ENCODE measurements at regions not wholly inside any gene's neighbourhood (a gene's known extent, or its start where the extent isn't known, plus 50 kb on each side); places are given as distances from the start of the nearest gene placed in this dataset.

DNA sequence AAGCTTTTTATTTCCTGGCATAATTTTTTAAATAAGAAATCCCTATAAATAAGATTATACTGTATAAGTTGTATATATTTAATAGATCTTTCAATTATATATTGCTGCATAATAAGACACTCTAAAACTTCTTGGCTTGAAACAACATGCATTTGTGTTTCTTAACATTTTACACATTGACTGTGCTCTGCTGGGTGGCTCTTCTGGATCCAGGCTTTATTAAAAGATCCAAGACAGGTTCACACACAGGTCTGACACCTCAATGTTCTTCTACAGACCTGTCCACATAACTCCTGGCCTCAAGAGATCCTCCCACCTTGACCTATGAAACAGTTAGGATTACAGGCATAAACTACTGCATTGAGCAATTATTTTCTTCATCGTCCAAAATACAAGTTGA lies 77.6 kb upstream of the PCDH17 start:
- H3K4me1 ChIP-seq (ENCODE audit: control insufficient read depth, insufficient read depth, low read length): no peaks in the 10 kb centered on the region
- ChIA-PET CTCF (no interaction called here), POLR2A (no interaction called here)
- TF ChIP-seq, protein P1, sequence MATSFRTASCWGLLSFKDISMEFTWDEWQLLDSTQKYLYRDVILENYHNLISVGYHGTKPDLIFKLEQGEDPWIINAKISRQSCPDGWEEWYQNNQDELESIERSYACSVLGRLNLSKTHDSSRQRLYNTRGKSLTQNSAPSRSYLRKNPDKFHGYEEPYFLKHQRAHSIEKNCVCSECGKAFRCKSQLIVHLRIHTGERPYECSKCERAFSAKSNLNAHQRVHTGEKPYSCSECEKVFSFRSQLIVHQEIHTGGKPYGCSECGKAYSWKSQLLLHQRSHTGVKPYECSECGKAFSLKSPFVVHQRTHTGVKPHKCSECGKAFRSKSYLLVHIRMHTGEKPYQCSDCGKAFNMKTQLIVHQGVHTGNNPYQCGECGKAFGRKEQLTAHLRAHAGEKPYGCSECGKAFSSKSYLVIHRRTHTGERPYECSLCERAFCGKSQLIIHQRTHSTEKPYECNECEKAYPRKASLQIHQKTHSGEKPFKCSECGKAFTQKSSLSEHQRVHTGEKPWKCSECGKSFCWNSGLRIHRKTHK (tag by site-specific recombination; IDR thresholded peaks at IDR 0.05): no peak
- TF ChIP-seq MYNN (tag by site-specific recombination; IDR thresholded peaks at IDR 0.05; ENCODE audit: borderline replicate concordance): no peak
- TF ChIP-seq ZNF660 (tag by site-specific recombination; IDR thresholded peaks at IDR 0.05): no peak
- TF ChIP-seq ZNF777 (tag by site-specific recombination; IDR thresholded peaks at IDR 0.05; ENCODE audit: borderline replicate concordance): no peak
- TF ChIP-seq ZNF341 (tag by site-specific recombination; IDR thresholded peaks at IDR 0.05; ENCODE audit: low read depth): no peak
- TF ChIP-seq ZNF621 (tag by site-specific recombination; IDR thresholded peaks at IDR 0.05): no peak
- TF ChIP-seq ZNF2 (tag by site-specific recombination; IDR thresholded peaks at IDR 0.05): no peak
- TF ChIP-seq, protein P2, sequence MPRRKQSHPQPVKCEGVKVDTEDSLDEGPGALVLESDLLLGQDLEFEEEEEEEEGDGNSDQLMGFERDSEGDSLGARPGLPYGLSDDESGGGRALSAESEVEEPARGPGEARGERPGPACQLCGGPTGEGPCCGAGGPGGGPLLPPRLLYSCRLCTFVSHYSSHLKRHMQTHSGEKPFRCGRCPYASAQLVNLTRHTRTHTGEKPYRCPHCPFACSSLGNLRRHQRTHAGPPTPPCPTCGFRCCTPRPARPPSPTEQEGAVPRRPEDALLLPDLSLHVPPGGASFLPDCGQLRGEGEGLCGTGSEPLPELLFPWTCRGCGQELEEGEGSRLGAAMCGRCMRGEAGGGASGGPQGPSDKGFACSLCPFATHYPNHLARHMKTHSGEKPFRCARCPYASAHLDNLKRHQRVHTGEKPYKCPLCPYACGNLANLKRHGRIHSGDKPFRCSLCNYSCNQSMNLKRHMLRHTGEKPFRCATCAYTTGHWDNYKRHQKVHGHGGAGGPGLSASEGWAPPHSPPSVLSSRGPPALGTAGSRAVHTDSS (tag by site-specific recombination; IDR thresholded peaks at IDR 0.05): no peak
- TF ChIP-seq, protein P3, sequence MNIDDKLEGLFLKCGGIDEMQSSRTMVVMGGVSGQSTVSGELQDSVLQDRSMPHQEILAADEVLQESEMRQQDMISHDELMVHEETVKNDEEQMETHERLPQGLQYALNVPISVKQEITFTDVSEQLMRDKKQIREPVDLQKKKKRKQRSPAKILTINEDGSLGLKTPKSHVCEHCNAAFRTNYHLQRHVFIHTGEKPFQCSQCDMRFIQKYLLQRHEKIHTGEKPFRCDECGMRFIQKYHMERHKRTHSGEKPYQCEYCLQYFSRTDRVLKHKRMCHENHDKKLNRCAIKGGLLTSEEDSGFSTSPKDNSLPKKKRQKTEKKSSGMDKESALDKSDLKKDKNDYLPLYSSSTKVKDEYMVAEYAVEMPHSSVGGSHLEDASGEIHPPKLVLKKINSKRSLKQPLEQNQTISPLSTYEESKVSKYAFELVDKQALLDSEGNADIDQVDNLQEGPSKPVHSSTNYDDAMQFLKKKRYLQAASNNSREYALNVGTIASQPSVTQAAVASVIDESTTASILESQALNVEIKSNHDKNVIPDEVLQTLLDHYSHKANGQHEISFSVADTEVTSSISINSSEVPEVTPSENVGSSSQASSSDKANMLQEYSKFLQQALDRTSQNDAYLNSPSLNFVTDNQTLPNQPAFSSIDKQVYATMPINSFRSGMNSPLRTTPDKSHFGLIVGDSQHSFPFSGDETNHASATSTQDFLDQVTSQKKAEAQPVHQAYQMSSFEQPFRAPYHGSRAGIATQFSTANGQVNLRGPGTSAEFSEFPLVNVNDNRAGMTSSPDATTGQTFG (tag by site-specific recombination; IDR thresholded peaks at IDR 0.05; ENCODE audit: borderline replicate concordance): no peak
- no peak for TF ChIP-seq ZNF791 (tag by site-specific recombination; IDR thresholded peaks at IDR 0.05)
- TF ChIP-seq, protein P4, sequence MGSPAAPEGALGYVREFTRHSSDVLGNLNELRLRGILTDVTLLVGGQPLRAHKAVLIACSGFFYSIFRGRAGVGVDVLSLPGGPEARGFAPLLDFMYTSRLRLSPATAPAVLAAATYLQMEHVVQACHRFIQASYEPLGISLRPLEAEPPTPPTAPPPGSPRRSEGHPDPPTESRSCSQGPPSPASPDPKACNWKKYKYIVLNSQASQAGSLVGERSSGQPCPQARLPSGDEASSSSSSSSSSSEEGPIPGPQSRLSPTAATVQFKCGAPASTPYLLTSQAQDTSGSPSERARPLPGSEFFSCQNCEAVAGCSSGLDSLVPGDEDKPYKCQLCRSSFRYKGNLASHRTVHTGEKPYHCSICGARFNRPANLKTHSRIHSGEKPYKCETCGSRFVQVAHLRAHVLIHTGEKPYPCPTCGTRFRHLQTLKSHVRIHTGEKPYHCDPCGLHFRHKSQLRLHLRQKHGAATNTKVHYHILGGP (tag by site-specific recombination; IDR thresholded peaks at IDR 0.05): no peak
- no peak for TF ChIP-seq ZNF157 (tag by site-specific recombination; IDR thresholded peaks at IDR 0.05)
- no peak for TF ChIP-seq ZNF701 (tag by site-specific recombination; IDR thresholded peaks at IDR 0.05)
- TF ChIP-seq ZXDB (tag by site-specific recombination; IDR thresholded peaks at IDR 0.05): no peak
- TF ChIP-seq ZNF19 (tag by site-specific recombination; IDR thresholded peaks at IDR 0.05; ENCODE audit: low read depth): no peak
- TF ChIP-seq ZFP37 (tag by site-specific recombination; IDR thresholded peaks at IDR 0.05): no peak
- TF ChIP-seq KLF7 (tag by site-specific recombination; IDR thresholded peaks at IDR 0.05; ENCODE audit: borderline replicate concordance): no peak
- no peak for TF ChIP-seq KLF16 (tag by site-specific recombination; IDR thresholded peaks at IDR 0.05)
- H3K4me3 ChIP-seq (ENCODE audit: low read depth, low read length): no peak overlapping the region
- H3K36me3 ChIP-seq (ENCODE audit: control insufficient read depth in 2 of 2, insufficient read depth in 1 of 2, low read length in 2 of 2): no peaks in the 10 kb centered on the region
- no peaks in the 10 kb centered on the region for H3K9me3 ChIP-seq (ENCODE audit: control insufficient read depth, insufficient read depth, low read depth, low read length)
- H3K27ac ChIP-seq (ENCODE audit: extremely low read depth, low read depth, low read length): no peak overlapping the region

DNA sequence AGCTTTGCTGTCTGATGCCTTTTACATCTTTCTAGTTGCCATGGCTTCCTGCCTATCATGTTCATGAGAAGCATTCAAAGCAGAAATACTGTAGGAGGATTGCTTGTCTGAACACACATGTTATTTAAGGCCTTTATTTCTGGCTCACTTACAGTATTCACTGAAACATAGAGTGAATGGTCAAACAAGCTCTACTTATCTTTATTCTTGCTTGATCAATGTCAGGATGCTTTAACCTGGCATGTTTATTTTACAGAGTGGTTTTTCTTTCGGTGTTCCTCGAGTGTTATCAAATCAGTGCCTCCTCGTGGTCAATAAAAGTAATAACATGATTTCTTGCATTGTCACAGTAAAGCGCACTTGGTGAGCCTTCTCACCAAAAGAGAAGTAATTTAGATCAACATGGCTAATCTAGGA lies 73.5 kb upstream of the PCDH17 start:
- Histone ChIP-seq H3K4me3 (ENCODE audit: low read depth, low read length) (no peak overlapping the region), H3K27ac (ENCODE audit: extremely low read depth, low read depth, low read length) (no peak overlapping the region), H3K9me3 (ENCODE audit: control insufficient read depth, insufficient read depth, low read depth, low read length) (no peaks in the 10 kb centered on the region), H3K4me1 (ENCODE audit: control insufficient read depth, insufficient read depth, low read length) (no peaks in the 10 kb centered on the region), H3K36me3 (ENCODE audit: control insufficient read depth in 2 of 2, insufficient read depth in 1 of 2, low read length in 2 of 2) (no peaks in the 10 kb centered on the region)
- ChIA-PET CTCF (interaction anchor here (0.7 to 1.2 kb wide), 4 partner anchors 31 to 517 kb away, joined by 3 to 4 read pairs (median 3); no protein-coding TSS in a partner anchor), POLR2A (no interaction called here)
- no peak for TF ChIP-seq ZFP69B (tag by site-specific recombination; IDR thresholded peaks at IDR 0.05)
- no peak for TF ChIP-seq ZBTB17 (tag by site-specific recombination; IDR thresholded peaks at IDR 0.05)
- no peak for TF ChIP-seq ZNF677 (tag by site-specific recombination; IDR thresholded peaks at IDR 0.05)
- TF ChIP-seq OSR2 (tag by site-specific recombination; IDR thresholded peaks at IDR 0.05): no peak
- no peak for TF ChIP-seq ZNF223 (tag by site-specific recombination; IDR thresholded peaks at IDR 0.05)
- no peak for TF ChIP-seq ZBTB1 (tag by site-specific recombination; IDR thresholded peaks at IDR 0.05)
- TF ChIP-seq FEZF1 (tag by site-specific recombination; IDR thresholded peaks at IDR 0.05): no peak
- TF ChIP-seq SCRT2 (tag by site-specific recombination; IDR thresholded peaks at IDR 0.05): no peak
- TF ChIP-seq ZNF175 (tag by site-specific recombination; IDR thresholded peaks at IDR 0.05): no peak
- TF ChIP-seq ZNF596 (tag by site-specific recombination; IDR thresholded peaks at IDR 0.05): no peak
- TF ChIP-seq ZNF248 (tag by site-specific recombination; IDR thresholded peaks at IDR 0.05): no peak
- TF ChIP-seq ZNF473 (tag by site-specific recombination; IDR thresholded peaks at IDR 0.05): no peak
- TF ChIP-seq MZF1 (tag by site-specific recombination; IDR thresholded peaks at IDR 0.05; ENCODE audit: borderline replicate concordance): no peak

Measured in HEK293 (cell line).